Tongue (tissue), 1 donor: ENCODE measurements at regions not wholly inside any gene's neighbourhood (a gene's known extent, or its start where the extent isn't known, plus 50 kb on each side); places are given as distances from the start of the nearest gene placed in this dataset.
"Not testable (repeated sequence)": the region's sequence is repeated elsewhere in the genome, so short reads cannot be mapped to it uniquely, and the experiment has no call there.

Experiments used
- DNase-seq: peaks from one replicate; pipeline ENCODE4 v3.0.0-alpha.2; 2015

DNA sequence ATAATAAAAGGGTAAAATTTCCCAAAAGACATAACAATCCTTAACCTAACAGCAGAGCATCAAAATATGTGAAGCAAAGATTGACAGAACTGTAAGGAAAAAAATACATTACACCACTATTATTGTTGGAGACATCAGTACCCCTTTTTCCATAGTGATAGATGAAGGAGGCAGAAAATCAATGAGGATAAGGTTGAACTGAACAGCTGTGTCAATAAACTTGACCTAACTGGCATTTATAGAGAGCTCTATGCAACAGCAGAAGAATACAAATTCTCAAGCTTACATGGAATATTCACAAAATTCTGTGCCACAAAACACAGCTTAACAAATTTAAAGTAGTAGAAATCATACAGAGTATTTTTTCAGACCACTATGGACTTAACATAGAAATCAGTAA, 195.0 kb upstream of the ELAC2 start:
- DNase-seq, result no peak

DNA sequence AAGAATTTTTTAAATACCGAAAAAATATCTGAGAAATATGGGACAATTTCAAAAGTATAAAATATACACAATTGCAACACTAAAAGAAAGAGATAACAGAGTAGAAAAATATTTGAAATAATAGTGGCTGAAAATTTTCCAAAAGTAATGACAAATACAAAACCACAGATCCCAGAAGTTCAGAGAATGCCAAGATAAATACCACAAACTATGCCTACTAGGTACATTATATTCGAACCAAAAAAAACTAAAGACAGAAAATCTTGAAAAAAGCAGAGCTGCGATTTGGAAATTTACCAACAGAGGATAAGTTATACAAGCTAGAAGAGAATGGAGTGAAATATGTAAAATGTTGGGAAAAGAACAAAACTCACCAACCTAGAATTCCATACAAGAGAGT, 191.3 kb upstream of the ELAC2 start:
- no peak for DNase-seq

DNA sequence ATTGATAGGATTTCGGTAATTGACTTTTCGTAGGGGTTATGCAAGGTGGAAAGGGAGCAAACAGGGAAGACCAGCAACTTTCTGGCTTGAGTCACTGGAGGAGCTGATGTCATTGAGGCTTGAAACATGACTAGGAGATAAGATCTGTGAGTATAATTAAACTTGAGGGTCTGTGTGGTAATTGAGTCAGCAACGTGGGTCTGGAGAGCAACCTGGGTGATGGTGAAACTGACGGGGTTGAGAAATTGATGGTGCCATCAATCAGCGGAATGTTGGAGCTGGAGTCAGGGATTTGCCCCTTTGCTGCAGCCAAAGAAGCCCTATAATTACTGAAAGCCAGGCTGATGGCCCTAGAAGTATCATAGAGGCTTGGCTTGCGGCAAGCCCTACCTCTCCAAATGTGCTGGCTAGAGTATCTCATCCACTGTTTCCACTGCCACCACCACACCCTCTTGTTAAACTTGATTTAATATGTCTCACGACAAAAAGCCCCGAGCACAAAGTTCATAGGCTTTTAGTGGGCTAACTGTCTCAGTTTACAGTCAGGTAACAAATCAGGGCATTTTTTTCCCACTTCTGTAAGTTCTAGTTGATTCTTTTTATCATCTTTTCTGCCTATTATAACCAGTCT, 186.9 kb upstream of the ELAC2 start:
- DNase-seq, result no peak

DNA sequence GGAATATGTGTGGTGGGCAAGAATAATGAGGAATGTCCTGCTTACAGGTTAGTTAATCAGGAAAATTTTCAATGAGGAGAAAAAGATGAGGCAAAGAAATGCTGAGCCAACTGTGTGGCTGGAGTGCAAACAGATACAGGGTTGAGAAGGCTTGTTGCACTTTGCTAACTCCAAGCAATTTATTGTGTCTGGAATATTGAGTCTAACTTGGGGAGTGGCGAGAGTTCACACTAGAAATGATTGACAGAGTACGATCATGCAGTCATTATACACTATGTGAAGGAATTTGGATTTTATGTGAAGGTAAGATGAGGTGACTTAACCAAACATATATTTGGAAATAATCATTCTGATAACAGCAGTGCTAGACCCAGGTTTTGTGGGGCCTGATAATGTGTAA, 185.0 kb upstream of the ELAC2 start:
- DNase-seq, result no peak

GRCh38 chr17:13200671-13201070, 182.8 kb upstream of the ELAC2 start:
- DNase-seq, result peak; percentile 56

- no peak for DNase-seq
Measured at GRCh38 chr17:13199425-13199824, 181.6 kb upstream of the ELAC2 start.

GRCh38 chr17:13197586-13197985, 179.8 kb upstream of the ELAC2 start:
- DNase-seq, result no peak

DNA sequence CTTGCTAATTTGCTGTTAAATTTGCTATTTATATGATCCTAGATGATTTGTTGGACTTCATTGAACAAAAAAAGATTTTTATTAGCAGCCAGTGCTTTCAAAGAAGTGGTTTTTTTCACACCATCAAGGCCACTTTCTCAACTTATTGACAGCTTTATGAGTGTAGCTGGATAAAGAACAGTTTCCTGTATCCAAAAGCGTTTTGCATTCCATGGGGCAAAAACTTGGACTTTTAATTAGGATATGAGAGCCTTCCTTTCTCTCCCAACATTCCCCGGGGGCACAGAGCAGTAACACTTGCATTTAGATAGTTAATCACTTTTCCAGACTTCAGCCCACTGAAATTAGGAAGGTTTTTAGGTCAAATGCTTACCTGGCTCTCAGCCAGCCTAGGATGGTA, 177.1 kb upstream of the ELAC2 start:
- DNase-seq, result no peak

- no peak for DNase-seq
Measured at GRCh38 chr17:13182854-13183253, 165.0 kb upstream of the ELAC2 start.

GRCh38 chr17:13182450-13182849, 164.6 kb upstream of the ELAC2 start:
- DNase-seq, result no peak

- no peak for DNase-seq
Measured at GRCh38 chr17:13181683-13182082, 163.9 kb upstream of the ELAC2 start.

DNA sequence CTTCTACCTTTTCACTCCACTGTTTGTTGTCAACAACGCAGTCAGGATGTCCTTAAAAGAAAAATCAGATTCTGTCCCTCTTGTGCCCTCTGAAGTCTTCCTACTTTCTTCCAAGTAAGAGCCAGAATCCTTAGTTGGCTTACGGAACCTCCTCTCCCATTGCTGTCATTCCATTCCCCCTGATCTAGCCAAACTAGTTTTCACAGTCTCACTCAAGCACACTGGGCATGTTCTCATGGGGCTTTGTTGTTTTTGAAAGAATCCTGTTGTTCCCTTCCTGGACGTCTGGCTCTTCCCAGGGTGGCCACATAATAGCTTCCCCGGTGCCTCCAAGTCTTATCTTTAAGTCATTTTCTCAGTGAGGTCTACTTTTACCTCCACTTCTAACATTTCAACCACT, 158.6 kb upstream of the ELAC2 start:
- DNase-seq, result no peak

DNA sequence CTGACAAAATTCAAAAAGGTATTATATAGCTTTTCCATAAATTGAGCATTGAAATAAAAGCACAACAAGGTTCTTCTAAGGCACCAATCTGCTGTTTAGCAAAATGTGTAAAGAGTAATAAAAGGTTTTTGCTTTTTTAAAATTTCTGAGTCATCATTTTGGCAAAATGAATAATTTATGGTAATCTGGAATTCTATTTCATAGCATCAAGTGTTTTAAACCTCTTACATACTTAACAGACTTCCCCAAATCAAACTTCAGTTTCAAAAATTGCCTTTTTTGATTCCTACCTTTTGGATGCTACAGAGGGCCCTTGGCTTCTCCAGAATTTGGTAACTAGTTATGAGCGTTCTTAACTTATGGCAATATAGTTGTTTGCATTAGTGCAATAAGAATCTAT, 154.0 kb upstream of the ELAC2 start:
- DNase-seq, result no peak

DNA sequence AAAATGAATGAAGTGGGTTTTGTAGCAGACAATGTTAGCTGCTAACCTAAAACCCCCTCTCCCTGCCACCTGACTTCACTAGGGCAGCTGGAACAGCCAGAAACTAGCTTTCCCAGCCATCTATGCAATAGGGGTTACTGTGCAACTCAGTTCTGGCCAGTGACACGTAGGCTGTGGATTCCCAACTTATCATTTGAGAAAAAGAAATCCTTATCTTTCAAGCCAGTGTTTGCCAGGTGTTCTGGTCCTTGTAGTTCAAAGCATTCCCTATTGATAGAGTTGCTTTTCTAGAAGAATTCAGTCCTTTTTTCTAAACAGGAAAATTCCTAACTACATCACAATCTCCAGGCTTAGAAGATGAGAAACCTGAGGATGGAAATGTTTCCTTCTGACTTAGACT, 144.5 kb upstream of the ELAC2 start:
- DNase-seq, result no peak

- DNase-seq, result no peak
Measured at GRCh38 chr17:13160790-13161189, 143.0 kb upstream of the ELAC2 start.

- DNase-seq, result no peak
Measured at GRCh38 chr17:13160296-13160695, 142.5 kb upstream of the ELAC2 start.

DNA sequence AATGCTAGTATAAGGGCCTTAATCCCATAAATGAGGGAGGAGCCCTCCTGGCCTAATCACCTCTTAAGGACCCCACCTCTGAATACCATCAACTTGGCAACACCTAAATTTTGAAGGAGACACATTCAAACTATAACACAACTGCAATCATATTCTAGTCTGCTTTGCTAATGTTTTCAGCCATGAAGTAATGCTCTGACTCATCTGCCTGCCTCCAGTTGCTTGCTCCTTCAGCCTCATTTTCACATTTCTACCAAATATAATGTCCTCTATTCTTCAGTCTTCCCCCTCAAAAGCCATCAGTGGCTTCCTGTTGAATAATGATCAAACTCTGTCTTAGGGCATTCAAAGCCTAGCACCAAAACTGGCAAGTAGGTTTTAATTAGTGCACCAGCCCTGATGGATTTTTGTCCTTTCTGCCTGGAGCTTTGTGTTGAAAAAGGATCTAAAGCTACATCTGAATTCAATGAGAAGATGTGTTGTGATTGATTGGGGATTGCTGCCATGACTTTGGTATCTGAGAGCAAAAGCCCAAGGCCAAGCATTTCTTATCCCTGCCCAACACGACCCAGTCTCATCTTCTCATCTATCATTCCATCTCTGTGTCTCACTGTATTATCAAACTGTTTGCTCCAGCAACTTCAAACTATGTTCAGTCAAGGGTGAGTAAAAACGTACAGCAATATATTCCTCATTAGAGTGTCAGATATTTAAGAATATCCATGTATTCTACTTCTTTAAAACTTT, 140.8 kb upstream of the ELAC2 start:
- DNase-seq, result no peak

DNA sequence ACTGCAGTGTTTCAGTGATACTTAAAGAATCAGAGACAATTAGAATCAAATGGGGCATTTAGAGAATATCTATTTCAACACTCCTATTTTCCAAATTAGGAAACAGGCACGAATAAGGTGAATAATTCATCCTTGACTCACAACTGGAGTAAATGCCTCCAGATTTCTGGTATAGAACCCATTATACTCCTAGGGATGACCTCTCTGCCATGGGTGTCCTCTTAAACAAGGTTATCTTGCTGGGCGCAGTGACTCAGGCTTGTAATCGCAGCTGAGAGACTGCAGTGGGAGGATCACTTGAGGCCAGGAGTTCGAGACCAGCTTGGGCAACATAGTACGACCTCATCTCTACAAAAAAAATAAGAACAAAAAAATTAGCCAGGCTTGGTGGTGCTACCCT, 139.8 kb upstream of the ELAC2 start:
- DNase-seq, result no peak

DNA sequence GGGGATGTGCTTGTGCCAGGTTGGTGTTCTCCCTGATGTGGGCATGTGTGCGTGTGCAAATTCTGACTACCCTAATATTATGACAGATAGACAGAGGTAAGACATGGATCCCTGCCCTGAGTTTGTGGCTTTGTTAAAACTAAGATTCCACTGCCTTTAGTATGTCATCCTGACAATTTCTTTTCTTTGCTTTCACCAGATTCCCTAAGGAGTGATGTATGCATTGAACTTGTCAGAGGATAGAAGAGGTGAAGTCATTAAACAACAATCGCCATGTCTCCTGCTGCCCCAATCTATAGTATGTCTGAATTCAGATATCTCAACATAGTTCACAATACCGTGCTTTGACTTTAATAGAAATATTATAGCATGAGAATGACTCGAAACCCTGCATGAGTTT, 137.1 kb upstream of the ELAC2 start:
- DNase-seq, result no peak

DNA sequence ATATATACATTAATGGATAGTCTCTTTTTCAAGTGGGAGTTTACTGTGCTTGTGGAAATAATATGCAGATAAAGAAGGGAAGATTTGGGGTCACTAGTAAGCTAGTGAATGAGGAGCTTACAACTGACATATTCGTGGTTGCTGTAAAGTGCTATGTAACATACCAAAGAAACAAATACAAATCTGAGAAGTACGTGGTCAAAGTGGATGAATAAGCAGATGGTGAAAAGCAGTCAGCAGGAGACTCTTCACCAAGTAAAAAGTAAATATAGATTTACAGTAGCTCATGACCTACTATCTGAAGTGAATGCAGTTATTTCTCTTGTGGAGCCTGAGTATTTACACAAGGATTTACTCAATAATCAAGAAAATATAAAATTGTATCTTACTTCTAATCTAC, 136.6 kb upstream of the ELAC2 start:
- DNase-seq, result no peak

DNA sequence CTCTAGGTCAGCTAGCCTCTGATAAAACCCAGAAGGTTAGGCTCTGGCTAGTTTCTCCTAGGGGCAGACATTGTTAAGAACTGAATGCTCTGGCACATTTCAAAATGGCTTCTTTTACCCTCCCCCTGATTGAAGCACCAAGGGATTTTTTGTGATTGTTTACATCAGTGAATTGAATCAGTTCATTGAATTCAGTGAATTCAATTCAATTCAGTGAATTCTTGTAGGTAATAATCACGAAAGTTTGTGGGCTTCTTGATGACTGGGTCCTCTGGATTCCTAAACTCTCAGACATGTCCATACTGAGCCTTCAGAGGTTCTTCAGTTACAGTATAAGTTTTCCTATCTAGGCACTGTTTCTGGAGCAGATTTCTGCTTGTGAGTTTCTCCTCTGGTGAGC, 135.2 kb upstream of the ELAC2 start:
- DNase-seq, result no peak

DNA sequence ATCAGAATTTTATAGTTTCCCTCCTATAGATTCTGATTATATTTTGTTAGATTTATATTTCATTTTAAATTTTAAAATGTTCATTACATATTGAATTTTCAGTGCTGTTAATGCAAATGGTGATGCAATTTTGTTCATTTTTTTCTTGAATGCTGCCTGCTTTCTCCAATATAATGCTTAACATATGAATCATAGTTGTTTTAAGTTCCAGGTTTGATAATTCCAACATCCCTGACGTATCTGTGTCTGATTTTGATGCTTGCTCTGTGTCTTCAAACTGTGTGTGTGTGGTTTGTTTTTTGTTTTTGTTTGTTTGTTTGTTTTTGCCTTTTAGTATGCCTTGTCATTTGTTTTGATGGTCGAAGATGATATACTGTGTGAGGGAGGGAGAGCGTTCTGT, 134.7 kb upstream of the ELAC2 start:
- DNase-seq, result no peak

DNA sequence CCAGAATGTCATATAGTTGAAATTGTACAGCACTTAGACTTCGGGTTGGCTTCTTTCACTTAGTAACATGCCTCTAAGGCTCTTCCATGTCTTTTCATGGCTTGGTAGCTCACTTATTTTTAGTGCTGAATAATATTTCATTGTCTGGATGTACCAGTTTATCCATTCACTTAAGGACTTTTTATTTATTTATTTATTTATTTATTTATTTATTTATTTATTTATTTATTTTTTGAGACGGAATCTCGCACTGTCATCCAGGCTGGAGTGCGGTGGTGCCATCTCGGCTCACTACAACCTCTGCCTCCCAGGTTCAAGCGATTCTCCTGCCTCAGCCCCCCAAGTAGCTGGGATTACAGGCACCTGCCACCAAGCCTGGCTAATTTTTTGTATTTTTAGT, 132.9 kb upstream of the ELAC2 start:
- DNase-seq, result not testable (repeated sequence)

DNA sequence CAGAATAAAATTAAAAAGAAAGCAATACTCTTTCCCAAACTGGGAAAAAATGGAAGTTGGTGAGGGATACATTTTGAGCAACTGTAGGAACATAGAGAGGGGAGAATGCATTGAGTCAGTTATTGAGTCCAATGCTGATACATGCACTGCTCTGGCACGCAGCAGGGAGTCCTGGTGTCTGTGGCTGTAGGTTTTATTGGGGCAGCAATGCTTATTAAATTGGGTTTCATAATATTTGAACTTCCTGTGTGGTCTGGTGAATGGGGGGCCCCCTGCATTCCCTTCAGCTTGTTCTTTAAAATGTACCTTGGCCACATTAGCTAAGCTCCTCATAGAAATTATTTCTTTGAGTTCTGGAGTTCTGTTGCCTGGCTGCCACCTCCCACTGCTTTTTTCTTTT, 125.2 kb upstream of the ELAC2 start:
- no peak for DNase-seq

DNA sequence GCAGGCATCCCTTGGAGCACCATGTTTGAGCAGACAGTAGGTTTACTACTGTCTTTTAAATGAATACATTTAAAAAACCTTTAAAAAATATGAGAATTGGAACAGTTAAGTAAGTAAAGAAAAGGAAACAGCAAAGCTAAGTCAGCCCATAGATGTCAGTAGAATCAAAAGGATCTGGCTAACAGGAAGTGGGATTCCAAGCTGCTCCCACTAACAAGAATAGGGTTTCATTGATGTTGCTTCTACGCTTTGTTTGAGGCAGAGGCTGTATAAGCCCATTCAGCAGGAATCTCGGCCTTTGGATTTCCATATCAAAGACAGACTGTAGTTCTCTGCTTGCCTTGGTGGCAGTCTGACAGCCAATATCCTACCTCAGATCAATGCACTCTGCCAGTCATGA, 122.9 kb upstream of the ELAC2 start:
- peak; percentile 2 for DNase-seq
